Osteocyte (in vitro differentiated cells): ENCODE measurements at regions not wholly inside any gene's neighbourhood (a gene's known extent, or its start where the extent isn't known, plus 50 kb on each side); places are given as distances from the start of the nearest gene placed in this dataset.

Experiments used
- DNase-seq: peaks from one replicate; pipeline ENCODE4 v3.0.0; 2021; ENCODE audit warnings: mixed read lengths; ENCODE audit not compliant: unreplicated experiment; ENCODE audit errors: extremely low spot score
- H3K27ac Mint-ChIP-seq: one replicate; pipeline ENCODE4 v1.8.0; 2021; ENCODE audit warnings: mild to moderate bottlenecking, mixed read lengths; ENCODE audit not compliant: unreplicated experiment
- H3K27me3 Mint-ChIP-seq: one replicate; pipeline ENCODE4 v1.8.0; 2021; ENCODE audit warnings: mixed read lengths; ENCODE audit not compliant: unreplicated experiment
- H3K36me3 Mint-ChIP-seq: one replicate; pipeline ENCODE4 v1.8.0; 2021; ENCODE audit warnings: mixed read lengths; ENCODE audit not compliant: unreplicated experiment
- H3K4me1 Mint-ChIP-seq: one replicate; pipeline ENCODE4 v1.8.0; 2021; ENCODE audit warnings: mixed read lengths; ENCODE audit not compliant: unreplicated experiment
- H3K4me3 Mint-ChIP-seq: one replicate; pipeline ENCODE4 v1.8.0; 2021; ENCODE audit warnings: mild to moderate bottlenecking, moderate library complexity, mixed read lengths; ENCODE audit not compliant: unreplicated experiment
- H3K9me3 Mint-ChIP-seq: one replicate; pipeline ENCODE4 v1.8.0; 2021; ENCODE audit warnings: mixed read lengths; ENCODE audit not compliant: unreplicated experiment
- TF ChIP-seq, protein P1 (sequence below): fragments of 200-600 bp; sonication (generic); IDR thresholded peaks from 2 replicates; pipeline ENCODE4 v1.5.0; 2021; ENCODE audit warnings: antibody characterized with exemption, mild to moderate bottlenecking, moderate library complexity

DNA sequence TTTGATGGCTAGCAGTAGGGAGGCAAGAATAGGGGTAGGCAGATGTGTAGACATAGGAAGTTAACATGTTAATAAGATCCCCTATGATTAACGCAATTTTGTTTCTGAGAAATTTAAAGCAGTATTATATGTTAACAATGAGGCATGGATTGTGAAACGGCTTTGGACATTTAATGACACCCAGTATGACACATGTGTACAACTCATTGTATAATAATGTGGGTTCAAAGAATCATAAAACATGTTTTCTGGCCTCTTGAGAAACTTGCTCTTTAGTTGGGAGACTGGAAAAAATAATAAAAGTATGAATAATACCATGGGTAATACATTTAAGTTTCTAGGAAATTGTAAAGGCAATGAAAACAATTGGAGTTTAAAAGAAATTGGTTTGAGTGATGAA, 332.1 kb upstream of the CDH20 start:
- Mint-ChIP-seq H3K4me3 (no peak overlapping the region), H3K27ac (no peak overlapping the region), H3K4me1 (no peaks in the 10 kb centered on the region), H3K9me3 (no peaks in the 10 kb centered on the region), H3K27me3 (peaks cover 50% of the 10 kb centered on the region), H3K36me3 (no peaks in the 10 kb centered on the region)
- TF ChIP-seq, protein P1, sequence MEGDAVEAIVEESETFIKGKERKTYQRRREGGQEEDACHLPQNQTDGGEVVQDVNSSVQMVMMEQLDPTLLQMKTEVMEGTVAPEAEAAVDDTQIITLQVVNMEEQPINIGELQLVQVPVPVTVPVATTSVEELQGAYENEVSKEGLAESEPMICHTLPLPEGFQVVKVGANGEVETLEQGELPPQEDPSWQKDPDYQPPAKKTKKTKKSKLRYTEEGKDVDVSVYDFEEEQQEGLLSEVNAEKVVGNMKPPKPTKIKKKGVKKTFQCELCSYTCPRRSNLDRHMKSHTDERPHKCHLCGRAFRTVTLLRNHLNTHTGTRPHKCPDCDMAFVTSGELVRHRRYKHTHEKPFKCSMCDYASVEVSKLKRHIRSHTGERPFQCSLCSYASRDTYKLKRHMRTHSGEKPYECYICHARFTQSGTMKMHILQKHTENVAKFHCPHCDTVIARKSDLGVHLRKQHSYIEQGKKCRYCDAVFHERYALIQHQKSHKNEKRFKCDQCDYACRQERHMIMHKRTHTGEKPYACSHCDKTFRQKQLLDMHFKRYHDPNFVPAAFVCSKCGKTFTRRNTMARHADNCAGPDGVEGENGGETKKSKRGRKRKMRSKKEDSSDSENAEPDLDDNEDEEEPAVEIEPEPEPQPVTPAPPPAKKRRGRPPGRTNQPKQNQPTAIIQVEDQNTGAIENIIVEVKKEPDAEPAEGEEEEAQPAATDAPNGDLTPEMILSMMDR, result no peak
- no peak for DNase-seq

- no peak overlapping the region for H3K4me3 Mint-ChIP-seq
- H3K27me3 Mint-ChIP-seq, result peaks cover 31% of the 10 kb centered on the region
- H3K4me1 Mint-ChIP-seq, result no peaks in the 10 kb centered on the region
- H3K36me3 Mint-ChIP-seq, result no peaks in the 10 kb centered on the region
- no peak overlapping the region for H3K27ac Mint-ChIP-seq
- TF ChIP-seq, protein P1, result no peak
- no peak for DNase-seq
- no peaks in the 10 kb centered on the region for H3K9me3 Mint-ChIP-seq
These were observed 326.5 kb upstream of the CDH20 start for GRCh38 chr18:61006687-61007224.

DNA sequence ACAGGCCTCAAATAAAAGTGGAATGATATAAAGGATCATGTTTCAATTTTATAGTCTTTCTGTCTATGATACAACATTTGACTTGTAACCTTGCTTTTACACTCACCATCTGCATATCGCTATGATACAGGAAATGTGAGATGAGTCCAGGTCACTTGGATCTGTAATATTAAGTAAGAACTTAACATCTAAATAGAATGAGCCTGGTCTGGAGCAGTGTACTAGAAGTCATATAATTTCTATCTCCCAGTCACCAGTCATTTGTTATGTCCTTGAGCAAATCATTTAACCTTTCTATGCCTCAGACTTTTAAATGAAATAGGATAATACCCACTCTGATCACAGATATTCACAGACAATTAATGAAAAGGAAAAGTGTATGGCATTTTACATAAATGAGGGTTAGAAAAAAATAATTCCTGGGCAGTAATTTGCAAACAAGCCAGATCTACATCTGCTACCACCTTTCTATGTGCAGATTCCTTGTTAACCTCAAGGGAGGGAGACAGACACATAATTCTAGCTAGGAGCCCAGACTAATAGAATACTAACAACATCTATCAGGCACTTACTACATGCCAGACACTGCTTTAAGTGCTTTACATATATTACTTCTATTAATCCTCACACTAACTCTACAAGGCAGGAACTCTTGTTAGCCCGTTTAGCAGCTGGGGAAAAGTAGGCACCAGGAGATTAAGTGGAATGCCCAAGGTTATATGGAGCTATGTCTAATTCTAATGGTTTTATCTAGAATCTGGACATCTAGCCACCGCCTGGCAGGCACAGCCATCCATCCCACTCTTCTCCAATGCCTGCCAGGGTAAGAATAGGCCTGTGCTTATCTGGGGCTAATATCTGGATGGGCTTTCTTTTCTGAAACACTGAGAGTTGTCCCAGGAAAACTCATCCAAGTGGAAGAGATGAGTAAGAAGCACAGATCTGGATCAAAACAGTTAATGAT, 313.6 kb upstream of the CDH20 start:
- Mint-ChIP-seq H3K4me1 (no peaks in the 10 kb centered on the region), H3K27me3 (peaks cover 16% of the 10 kb centered on the region), H3K36me3 (no peaks in the 10 kb centered on the region), H3K4me3 (no peak overlapping the region), H3K27ac (no peak overlapping the region), H3K9me3 (peaks cover 2% of the 10 kb centered on the region)
- TF ChIP-seq, protein P1, result no peak
- no peak for DNase-seq

DNA sequence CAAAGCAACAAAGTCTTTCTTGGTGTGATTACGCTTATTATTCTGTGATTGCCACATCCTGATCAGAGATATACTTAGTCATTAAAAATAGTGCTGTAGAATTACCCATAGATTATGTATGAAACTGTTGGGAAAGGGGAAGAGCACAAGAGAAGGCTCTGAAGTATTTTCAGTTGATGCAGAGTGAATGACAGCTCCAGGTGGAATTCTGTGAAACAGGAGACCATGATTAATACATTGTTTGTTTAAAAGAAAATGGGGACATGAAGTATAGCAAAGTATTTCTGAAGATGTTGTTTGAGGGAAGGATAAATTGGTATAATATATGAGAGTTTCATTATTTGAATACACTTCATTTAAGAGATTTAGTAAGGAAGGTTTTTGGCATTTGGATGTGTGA, 307.6 kb upstream of the CDH20 start:
- Mint-ChIP-seq H3K36me3 (no peaks in the 10 kb centered on the region), H3K4me3 (no peak overlapping the region), H3K27me3 (peaks cover 26% of the 10 kb centered on the region), H3K4me1 (no peaks in the 10 kb centered on the region), H3K27ac (no peak overlapping the region), H3K9me3 (no peaks in the 10 kb centered on the region)
- DNase-seq, result no peak
- TF ChIP-seq, protein P1, result no peak

GRCh38 chr18:61031626-61032025, 301.6 kb upstream of the CDH20 start:
- no peaks in the 10 kb centered on the region for H3K4me1 Mint-ChIP-seq
- H3K27ac Mint-ChIP-seq, result no peak overlapping the region
- peaks cover 40% of the 10 kb centered on the region for H3K27me3 Mint-ChIP-seq
- H3K9me3 Mint-ChIP-seq, result no peaks in the 10 kb centered on the region
- H3K4me3 Mint-ChIP-seq, result no peak overlapping the region
- H3K36me3 Mint-ChIP-seq, result no peaks in the 10 kb centered on the region
- TF ChIP-seq, protein P1, result no peak
- DNase-seq, result no peak
